H1 (cell line): ENCODE measurements at regions not wholly inside any gene's neighbourhood (a gene's known extent, or its start where the extent isn't known, plus 50 kb on each side); places are given as distances from the start of the nearest gene placed in this dataset.

ENCODE experiments used
- ASH2L ChIP-seq: fragments of 200-600, 300-600 bp; sonication (generic); IDR thresholded peaks from one replicate; pipeline ENCODE4 v1.7.1; 2017; ENCODE audit warnings: low read length
- ATF2 ChIP-seq: IDR thresholded peaks from 2 replicates; pipeline ENCODE4 v1.6.1; 2012; ENCODE audit warnings: low read length, inconsistent platforms
- BCL11A ChIP-seq, 2 experiments: IDR thresholded peaks; one replicate each; pipeline ENCODE4 v1.6.1; 2011; ENCODE audit warnings: low read depth in 2 of 2, low read length in 2 of 2, mild to moderate bottlenecking in 2 of 2
- CHD7 ChIP-seq: fragments of 300-600 bp; sonication (generic); IDR thresholded peaks from 2 replicates; pipeline ENCODE4 v1.7.1; 2012; ENCODE audit warnings: low read length, moderate library complexity, mild to moderate bottlenecking, inconsistent platforms; ENCODE audit not compliant: insufficient replicate concordance
- GTF2F1 ChIP-seq: IDR thresholded peaks from 2 replicates; pipeline ENCODE4 v1.6.1; 2012; ENCODE audit warnings: low read depth, low read length, improper control_type of control experiment, borderline replicate concordance

GRCh38 chr12:30203981-30204380, 420.2 kb upstream of the TMTC1 start (continued):
- TF ChIP-seq CHD7 (no peak), GTF2F1 (no peak), BCL11A (IDR thresholded peaks at IDR 0.05; ENCODE audit: low read depth in 2 of 2, low read length in 2 of 2) (no peak), ASH2L (no peak), ATF2 (no peak)
